ENCODE measurements at regions not wholly inside any gene's neighbourhood (a gene's known extent, or its start where the extent isn't known, plus 50 kb on each side); places are given as distances from the start of the nearest gene placed in this dataset.

DNA sequence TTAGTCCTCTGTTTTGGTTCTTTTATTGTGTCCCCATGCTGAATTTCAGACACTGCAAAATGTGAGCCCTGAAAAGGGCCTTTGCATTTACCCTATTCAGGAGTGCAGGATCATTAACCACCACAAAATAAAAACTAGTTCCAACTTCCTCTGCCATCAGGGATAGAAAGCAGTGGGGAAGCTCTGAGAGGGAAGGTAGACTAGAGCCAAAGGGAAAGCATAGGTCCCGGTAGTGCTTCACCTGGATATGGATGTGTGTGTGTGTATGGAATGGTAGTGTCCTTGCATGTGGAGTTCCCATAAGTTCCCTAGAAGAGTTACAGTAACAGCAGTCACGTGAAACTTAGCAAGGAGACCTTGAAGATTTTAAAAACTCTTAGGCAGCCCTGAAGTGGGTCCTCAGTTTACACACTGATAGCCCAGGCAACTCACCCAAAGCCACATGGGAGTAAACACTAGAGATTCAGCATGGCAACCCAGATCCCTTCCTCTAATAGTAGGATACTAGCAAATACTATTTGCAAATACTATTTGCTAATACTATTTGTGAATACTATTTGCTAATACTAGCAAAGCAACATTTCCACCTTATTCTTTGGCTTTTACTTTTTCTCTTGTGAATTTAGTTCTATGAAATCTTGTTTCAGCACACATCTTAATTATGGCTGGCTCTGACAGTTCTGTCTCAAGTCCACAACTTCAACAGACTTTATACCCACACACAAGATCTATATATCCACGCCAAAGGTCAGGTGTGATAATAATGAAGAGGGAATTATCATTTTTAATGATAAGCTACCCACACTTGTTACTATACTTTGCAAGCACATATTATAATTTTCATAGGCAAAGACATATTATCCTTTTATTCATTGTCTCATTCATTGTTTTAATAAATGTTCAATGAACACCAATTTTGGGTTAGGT is 70.4 kb upstream of the IFNE start:
- H3K9me3 ChIP-seq: no peaks in the 10 kb centered on the region
- no peak overlapping the region for H3K27ac ChIP-seq
- no peak overlapping the region for H3K4me3 ChIP-seq
- intact Hi-C loops (cut with DNase I): no loop called here
- no peaks in the 10 kb centered on the region for H3K27me3 ChIP-seq
- no peak for DNase-seq
- H3K4me1 ChIP-seq (ENCODE audit: insufficient read depth): peaks cover 1% of the 10 kb centered on the region
- no peaks in the 10 kb centered on the region for H3K36me3 ChIP-seq
- no peak for TF ChIP-seq POLR2A (IDR thresholded peaks at IDR 0.05)
- TF ChIP-seq, protein P1, sequence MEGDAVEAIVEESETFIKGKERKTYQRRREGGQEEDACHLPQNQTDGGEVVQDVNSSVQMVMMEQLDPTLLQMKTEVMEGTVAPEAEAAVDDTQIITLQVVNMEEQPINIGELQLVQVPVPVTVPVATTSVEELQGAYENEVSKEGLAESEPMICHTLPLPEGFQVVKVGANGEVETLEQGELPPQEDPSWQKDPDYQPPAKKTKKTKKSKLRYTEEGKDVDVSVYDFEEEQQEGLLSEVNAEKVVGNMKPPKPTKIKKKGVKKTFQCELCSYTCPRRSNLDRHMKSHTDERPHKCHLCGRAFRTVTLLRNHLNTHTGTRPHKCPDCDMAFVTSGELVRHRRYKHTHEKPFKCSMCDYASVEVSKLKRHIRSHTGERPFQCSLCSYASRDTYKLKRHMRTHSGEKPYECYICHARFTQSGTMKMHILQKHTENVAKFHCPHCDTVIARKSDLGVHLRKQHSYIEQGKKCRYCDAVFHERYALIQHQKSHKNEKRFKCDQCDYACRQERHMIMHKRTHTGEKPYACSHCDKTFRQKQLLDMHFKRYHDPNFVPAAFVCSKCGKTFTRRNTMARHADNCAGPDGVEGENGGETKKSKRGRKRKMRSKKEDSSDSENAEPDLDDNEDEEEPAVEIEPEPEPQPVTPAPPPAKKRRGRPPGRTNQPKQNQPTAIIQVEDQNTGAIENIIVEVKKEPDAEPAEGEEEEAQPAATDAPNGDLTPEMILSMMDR (IDR thresholded peaks at IDR 0.05): no peak
- TF ChIP-seq EP300 (IDR thresholded peaks at IDR 0.05): no peak
- 82 to 86% (median 84%) methylated on average over 3 of the region's 3 CpGs for WGBS, 3 donors

DNA sequence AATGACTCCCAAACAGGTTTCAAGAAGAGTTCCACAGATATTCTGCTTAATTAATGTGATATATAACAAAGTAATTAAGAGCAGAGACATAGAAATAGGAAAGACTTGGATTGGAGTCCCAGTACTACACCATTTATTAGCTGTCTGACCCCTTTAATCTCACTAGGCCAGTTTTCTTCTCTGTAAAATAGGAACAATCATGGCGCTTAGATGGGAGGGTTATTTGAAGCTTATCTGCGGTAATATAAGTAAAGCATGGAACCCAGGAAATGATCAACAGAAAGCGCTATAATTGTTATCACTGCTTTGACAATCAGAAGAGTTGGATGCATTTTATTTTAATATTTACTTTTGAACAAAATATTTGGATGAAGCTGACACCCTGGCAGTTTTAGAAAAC is 71.3 kb upstream of the IFNE start:
- Histone ChIP-seq H3K36me3 (no peaks in the 10 kb centered on the region), H3K4me3 (no peak overlapping the region), H3K27me3 (no peaks in the 10 kb centered on the region), H3K9me3 (no peaks in the 10 kb centered on the region), H3K4me1 (ENCODE audit: insufficient read depth) (peaks cover 1% of the 10 kb centered on the region), H3K27ac (no peak overlapping the region)
- DNase-seq: no peak
- intact Hi-C loops (cut with DNase I): no loop called here
- TF ChIP-seq, protein P1 (IDR thresholded peaks at IDR 0.05): no peak
- TF ChIP-seq EP300 (IDR thresholded peaks at IDR 0.05): no peak
- WGBS, 3 donors: 84 to 95% (median 85%) methylated on average over 3 of the region's 3 CpGs

DNA sequence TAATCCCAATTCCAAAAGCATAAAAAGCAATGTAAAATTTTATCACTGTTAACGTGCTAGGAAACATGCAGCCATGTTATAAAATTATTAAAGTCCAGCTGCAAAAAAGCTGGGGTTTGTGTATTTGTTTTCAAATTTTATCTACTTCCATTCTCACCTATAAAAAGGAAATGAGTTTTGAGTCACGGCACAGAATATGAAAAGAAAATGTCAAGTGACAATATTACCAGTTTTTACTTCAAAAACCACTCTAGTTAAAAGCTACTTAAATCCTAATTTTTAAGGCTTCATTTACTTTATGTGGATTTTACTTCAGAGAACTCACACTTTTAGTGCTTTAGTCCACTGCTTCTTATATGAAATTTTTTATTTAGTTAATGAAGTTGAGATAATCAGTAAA is 72.7 kb upstream of the IFNE start:
- Histone ChIP-seq H3K36me3 (no peaks in the 10 kb centered on the region), H3K4me1 (ENCODE audit: insufficient read depth) (peaks cover 4% of the 10 kb centered on the region), H3K27me3 (no peaks in the 10 kb centered on the region), H3K27ac (no peak overlapping the region), H3K4me3 (no peak overlapping the region), H3K9me3 (no peaks in the 10 kb centered on the region)
- TF ChIP-seq, protein P1 (IDR thresholded peaks at IDR 0.05): no peak
- TF ChIP-seq POLR2A (IDR thresholded peaks at IDR 0.05) (no peak), EP300 (IDR thresholded peaks at IDR 0.05) (no peak)
- no peak for DNase-seq
- WGBS, 3 donors: 71 to 84% (median 75%) methylated on average over 2 of the region's 2 CpGs
- intact Hi-C loops (cut with DNase I): no loop called here

DNA sequence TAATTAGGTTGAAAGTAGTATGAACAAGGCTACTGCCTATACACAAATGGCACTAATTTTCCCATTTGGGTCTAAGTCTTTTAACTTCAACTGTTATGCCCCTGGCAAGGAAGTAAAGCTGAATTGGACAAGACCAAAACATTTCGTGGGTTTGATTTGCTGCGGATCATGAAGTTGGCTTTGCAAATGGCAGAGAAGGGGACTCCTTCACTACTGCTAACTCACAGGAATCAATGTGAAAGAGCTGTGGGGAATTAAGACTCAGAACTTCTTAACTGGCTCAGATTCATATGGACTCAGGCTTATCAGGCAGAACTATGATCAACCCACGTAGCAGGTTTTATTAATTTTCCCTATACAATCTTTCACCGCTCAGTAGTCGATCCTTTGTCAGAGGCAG is 73.8 kb upstream of the IFNE start:
- Histone ChIP-seq H3K4me1 (ENCODE audit: insufficient read depth) (peaks cover 4% of the 10 kb centered on the region), H3K4me3 (no peak overlapping the region), H3K27me3 (no peaks in the 10 kb centered on the region), H3K9me3 (no peaks in the 10 kb centered on the region), H3K27ac (no peak overlapping the region), H3K36me3 (no peaks in the 10 kb centered on the region)
- no peak for TF ChIP-seq POLR2A (IDR thresholded peaks at IDR 0.05)
- no peak for TF ChIP-seq EP300 (IDR thresholded peaks at IDR 0.05)
- 79 to 93% (median 88%) methylated on average over 5 of the region's 5 CpGs for WGBS, 3 donors
- intact Hi-C loops (cut with DNase I): no loop called here
- no peak for DNase-seq

Measured in ovary (tissue), 7 donors.